Myocyte (in vitro differentiated cells): ENCODE measurements at regions not wholly inside any gene's neighbourhood (a gene's known extent, or its start where the extent isn't known, plus 50 kb on each side); places are given as distances from the start of the nearest gene placed in this dataset.
A peak's percentile ranks its signal among the peaks of the same experiment; 100 is the strongest.
"Not testable (repeated sequence)": the region's sequence is repeated elsewhere in the genome, so short reads cannot be mapped to it uniquely, and the experiment has no call there.

Experiments
- DNase-seq: peaks from one replicate; pipeline ENCODE4 v3.0.0-alpha.2; 2012; ENCODE audit warnings: low read depth

- not testable (repeated sequence) for DNase-seq
Measured at GRCh38 chr10:45117940-45118339, 117.2 kb downstream of the ZNF22 start.

- no peak for DNase-seq
Measured at GRCh38 chr10:45118929-45119328, 118.2 kb downstream of the ZNF22 start.

DNA sequence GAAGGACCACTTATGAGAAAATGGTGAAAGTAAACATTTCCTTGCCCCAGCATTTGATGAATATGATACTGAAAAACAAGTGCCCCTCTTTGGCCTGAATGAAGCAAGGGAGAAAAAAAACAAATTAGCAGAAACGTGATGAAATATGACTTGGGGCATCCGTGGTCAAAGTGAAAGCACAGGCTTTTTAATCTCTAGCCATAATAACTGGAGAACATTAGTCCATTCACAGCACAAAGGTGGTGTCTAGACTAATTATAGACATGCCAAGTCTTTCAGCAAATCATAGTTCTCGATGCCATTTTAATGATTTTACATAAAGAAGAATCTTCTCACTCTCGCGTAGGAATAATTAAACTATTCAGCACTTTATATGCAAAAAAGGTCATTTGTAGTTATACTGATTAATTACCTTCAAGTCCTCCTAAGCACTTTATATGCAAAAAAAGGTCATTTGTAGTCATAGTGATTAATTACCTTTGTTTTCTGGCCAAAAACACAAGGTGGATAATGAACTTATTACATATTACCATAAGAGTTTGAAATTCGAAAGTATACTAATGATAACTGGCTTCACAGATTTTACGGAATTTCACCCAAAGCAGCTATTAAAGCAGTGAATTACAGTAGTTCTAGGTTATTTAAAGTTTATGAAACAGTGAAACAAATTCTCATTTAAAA, 121.6 kb downstream of the ZNF22 start:
- DNase-seq = not testable (repeated sequence)

- DNase-seq = no peak
Measured at GRCh38 chr10:45135443-45136198, 134.9 kb downstream of the ZNF22 start.

GRCh38 chr10:45136256-45136655, 135.5 kb downstream of the ZNF22 start:
- no peak for DNase-seq

DNA sequence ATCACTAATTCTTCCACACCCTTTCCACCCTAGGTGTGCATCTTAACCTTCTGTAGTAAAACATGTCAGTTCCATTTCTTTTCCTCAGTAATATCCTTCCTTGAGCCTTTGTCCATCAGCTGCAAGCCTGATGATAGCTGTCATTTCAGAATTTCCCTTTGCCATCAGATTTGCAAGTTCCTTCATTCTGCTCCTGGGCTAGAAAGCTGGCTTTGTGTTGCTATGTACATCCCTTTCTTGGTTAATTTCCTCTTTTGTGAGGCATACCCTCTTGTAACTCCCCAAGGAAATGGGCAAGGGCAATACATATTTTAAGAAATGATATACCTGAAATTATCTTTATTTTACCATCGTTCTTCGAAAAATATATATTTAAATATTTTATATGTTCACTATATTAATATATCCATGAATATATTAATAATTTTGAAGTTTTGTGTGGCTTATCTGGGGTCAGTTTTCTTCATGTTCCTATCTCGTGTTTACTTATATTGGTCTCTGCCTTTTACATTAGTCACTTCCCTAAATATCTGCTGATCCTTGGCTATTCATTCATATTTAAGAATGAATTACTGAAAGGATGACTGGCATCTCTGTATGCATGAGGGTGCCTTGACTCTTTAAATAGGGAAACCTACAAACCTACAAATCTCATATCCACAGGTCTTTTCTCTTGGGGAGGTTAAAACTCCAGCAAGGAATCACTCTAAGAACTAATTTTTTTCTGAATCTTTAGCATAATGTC, 143.8 kb downstream of the ZNF22 start:
- DNase-seq = no peak

GRCh38 chr10:45145143-45145542, 144.4 kb downstream of the ZNF22 start:
- not testable (repeated sequence) for DNase-seq

GRCh38 chr10:45147000-45147399, 146.3 kb downstream of the ZNF22 start:
- no peak for DNase-seq

GRCh38 chr10:45150997-45151396, 150.3 kb downstream of the ZNF22 start:
- no peak for DNase-seq

GRCh38 chr10:45151467-45152214, 150.9 kb downstream of the ZNF22 start:
- DNase-seq = no peak

DNA sequence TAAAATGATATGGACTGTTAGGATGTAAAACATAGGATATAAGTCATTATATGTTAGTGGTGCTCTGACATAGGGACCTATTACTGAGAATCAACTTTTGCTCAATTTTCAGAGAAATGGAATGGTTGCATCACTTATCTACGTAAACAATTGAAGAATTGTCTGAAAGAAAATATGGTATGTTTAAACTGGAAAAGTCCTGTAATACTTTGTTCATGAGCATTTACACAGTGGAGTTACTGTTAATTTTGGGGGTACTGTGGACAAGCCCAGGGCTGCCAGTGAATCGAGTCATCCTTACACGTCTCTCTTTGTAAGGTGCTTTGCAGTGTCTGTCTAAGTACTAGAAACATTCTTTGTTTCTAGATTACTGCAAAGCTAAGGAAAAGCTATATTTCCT, 152.0 kb downstream of the ZNF22 start:
- DNase-seq = no peak

DNA sequence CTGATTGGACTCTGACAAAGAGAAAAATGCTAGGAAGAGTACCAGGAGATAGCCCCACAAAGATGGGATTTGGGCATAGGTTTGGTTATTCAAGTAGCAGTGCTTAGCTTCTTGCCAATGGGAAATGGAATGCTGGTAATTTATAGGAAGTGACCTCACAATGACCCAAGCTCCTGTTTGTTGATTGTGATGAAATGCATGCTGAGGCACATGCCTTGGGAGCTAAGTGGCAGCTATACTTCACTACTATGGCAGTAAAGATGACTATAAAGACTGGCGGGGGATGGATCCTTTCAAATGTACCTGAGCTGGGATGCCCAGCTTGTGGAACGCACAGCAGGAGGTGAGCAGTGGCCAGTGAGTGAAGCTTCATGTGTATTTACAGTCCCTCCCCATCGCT, 153.8 kb downstream of the ZNF22 start:
- DNase-seq = no peak

DNA sequence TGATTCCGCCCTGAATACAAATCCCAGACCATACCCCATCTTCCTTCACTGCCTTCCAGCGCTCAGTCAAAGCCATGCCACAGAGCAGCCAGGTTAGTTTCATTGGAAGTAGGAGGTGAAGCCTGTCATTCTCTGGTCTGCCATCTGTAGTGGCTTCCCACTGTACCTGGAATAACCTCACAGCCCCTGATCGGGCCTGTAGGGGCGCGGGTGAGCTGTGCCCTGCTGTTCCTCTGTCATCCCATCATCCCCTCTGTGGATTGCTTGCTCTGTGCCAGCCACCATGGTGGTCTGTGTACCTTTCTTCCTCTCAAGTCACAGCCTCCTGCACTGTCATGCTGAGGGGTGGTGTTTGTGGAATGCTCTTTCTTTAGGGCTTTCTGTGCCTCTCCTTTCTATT, 155.1 kb downstream of the ZNF22 start:
- no peak for DNase-seq

- DNase-seq = no peak
Measured at GRCh38 chr10:45160271-45160670, 155.1 kb downstream of the OR13A1 start.

DNA sequence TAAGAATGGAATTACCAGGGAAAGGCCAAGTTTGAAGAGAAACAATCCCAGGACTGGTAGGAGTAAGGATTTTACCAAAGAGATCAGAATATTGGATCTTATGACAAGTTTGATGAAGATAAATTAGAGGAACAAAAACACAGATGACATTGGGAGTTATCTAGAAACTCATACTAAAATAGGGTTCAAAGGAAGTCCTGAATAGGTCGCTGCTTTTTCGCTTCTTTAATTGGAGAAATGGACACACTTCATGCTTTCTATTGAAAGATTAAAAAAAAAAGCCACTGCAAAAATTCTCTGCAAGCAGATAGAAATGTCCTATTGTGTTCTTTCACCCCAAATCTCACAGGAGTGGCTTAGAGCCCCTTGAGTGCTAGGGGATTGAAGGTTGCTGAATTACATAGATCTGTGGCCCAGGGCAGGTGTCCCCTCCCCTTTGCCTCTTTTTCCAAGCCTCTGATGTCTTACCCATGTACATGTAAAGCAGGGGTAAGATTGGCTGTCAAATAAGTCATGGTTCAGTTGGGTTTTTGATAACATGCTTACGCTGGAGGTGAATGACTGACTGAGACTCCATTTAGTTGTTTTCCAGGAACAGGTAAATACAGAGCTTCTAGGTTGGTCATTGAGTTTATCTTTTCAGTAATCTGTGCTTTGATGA, 152.0 kb downstream of the OR13A1 start:
- DNase-seq = no peak

- not testable (repeated sequence) for DNase-seq
Measured at GRCh38 chr10:45175520-45176118, 139.8 kb downstream of the OR13A1 start.

DNA sequence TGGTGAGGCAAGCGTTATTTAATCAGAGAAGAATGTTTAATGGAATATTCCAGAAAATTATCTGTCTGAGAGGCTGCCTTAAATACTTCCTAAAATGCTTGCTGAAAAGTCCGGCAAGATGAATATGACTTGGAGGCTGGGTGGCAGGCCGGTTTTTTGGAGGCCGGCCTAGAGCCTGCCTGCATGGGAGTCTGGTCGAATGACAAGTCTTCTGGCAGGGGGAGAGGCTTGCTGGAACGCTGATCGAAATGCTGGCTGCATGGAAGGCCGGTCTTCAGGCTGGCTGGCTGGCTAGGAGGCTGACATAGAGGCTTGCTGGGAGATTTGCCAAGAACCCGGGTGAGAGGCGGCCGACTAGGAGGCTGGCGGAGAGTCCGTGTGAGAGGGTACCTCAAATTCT, 135.7 kb downstream of the OR13A1 start:
- no peak for DNase-seq

DNA sequence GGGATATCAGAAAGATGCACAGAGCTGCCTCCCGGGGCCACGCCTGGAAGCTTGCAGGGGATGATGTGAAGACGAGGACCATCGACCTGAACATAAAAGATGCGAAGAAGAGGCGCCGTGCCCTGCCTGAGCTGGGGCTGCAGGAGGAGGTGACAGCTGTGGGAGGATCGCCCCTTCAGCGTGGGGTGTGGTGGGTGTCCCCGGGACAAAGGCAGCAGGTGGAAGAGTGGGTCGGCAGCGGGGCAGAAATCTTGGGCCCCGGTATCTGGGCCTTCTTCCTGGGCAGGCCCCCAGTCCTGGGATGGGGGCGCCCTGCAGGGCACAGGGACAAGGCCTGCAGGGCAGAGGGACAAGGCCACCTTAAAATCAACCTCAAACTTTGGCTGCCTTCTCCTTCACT, 134.9 kb downstream of the OR13A1 start:
- no peak for DNase-seq

GRCh38 chr10:45180946-45181875, 134.2 kb downstream of the OR13A1 start:
- DNase-seq = peak; percentile 7
